Smooth muscle cell (in vitro differentiated cells): ENCODE measurements at regions not wholly inside any gene's neighbourhood (a gene's known extent, or its start where the extent isn't known, plus 50 kb on each side); places are given as distances from the start of the nearest gene placed in this dataset.

Source experiments
- DNase-seq: peaks from one replicate; lab custom pipeline; 2025; ENCODE audit not compliant: unreplicated experiment; lab: John Stamatoyannopoulos, UW
- H2AFZ ChIP-seq: fragments of 200-600 bp; sonication (generic); 2 replicates; pipeline ENCODE4 v1.6.0; 2016; ENCODE audit warnings: antibody characterized with exemption, low read depth, mild to moderate bottlenecking
- H3F3A ChIP-seq: fragments of 200-600 bp; sonication (generic); 2 replicates; pipeline ENCODE4 v1.6.0; 2017; ENCODE audit warnings: antibody characterized with exemption, low read depth
- H3K27ac ChIP-seq: fragments of 200-600 bp; sonication (generic); 2 replicates; pipeline ENCODE4 v1.5.1; 2016; ENCODE audit warnings: low read depth, mild to moderate bottlenecking
- H3K27me3 ChIP-seq: fragments of 200-600 bp; sonication (generic); 2 replicates; pipeline ENCODE4 v1.6.1; 2016; ENCODE audit warnings: low read depth, mild to moderate bottlenecking
- H3K36me3 ChIP-seq: fragments of 200-600 bp; sonication (generic); 2 replicates; pipeline ENCODE4 v1.5.1; 2016; ENCODE audit warnings: low read depth
- H3K4me1 ChIP-seq: fragments of 200-600 bp; sonication (generic); 2 replicates; pipeline ENCODE4 v1.5.1; 2016; ENCODE audit warnings: low read depth
- H3K4me2 ChIP-seq: fragments of 200-600 bp; sonication (generic); 2 replicates; pipeline ENCODE4 v1.6.0; 2016; ENCODE audit warnings: mild to moderate bottlenecking
- H3K4me3 ChIP-seq: fragments of 200-600 bp; sonication (generic); 2 replicates; pipeline ENCODE4 v1.5.1; 2016; ENCODE audit warnings: mild to moderate bottlenecking
- H3K79me2 ChIP-seq: fragments of 200-600 bp; sonication (generic); 2 replicates; pipeline ENCODE4 v1.6.0; 2016; ENCODE audit warnings: low read depth, mild to moderate bottlenecking
- H3K9ac ChIP-seq: fragments of 200-600 bp; sonication (generic); 2 replicates; pipeline ENCODE4 v1.6.0; 2016; ENCODE audit warnings: low read depth
- H3K9me3 ChIP-seq: fragments of 200-600 bp; sonication (generic); replicated peaks from 2 replicates; pipeline ENCODE4 v1.5.1; 2016; ENCODE audit warnings: low read depth
- H4K20me1 ChIP-seq: fragments of 200-600 bp; sonication (generic); 2 replicates; pipeline ENCODE4 v1.6.0; 2016; ENCODE audit warnings: low read depth
- CTCF ChIP-seq: fragments of 200-600 bp; sonication (generic); IDR thresholded peaks from 2 replicates; pipeline ENCODE4 v1.5.1; 2017; ENCODE audit warnings: borderline replicate concordance, mild to moderate bottlenecking, antibody characterized with exemption; ENCODE audit not compliant: insufficient read depth, poor library complexity, severe bottlenecking
- WGBS: methylation state at CpG from one replicate; pipeline ENCODE4 v1.1.7; 2016; ENCODE audit warnings: low lambda C conversion rate; 5-methylcytosine and 5-hydroxymethylcytosine counted together

- Histone ChIP-seq H3K9me3 (no peaks in the 10 kb centered on the region), H3K4me3 (no peak overlapping the region), H3K79me2 (no peaks in the 10 kb centered on the region), H2AFZ (no peak overlapping the region), H4K20me1 (no peaks in the 10 kb centered on the region), H3F3A (no peaks in the 10 kb centered on the region), H3K27me3 (peaks cover 7% of the 10 kb centered on the region), H3K9ac (no peak overlapping the region), H3K4me2 (no peak overlapping the region), H3K27ac (no peak overlapping the region), H3K4me1 (no peaks in the 10 kb centered on the region), H3K36me3 (no peaks in the 10 kb centered on the region)
- TF ChIP-seq CTCF = no peak
- no peak for DNase-seq
- WGBS = 75% methylated on average over 5 of the region's 5 CpGs
These were observed 110.0 kb upstream of the SPON1 start for GRCh38 chr11:13852481-13852880.

GRCh38 chr11:13857828-13858227, 104.7 kb upstream of the SPON1 start:
- no peaks in the 10 kb centered on the region for H3K4me1 ChIP-seq
- H3K9me3 ChIP-seq = no peaks in the 10 kb centered on the region
- H3K9ac ChIP-seq = no peak overlapping the region
- no peak overlapping the region for H2AFZ ChIP-seq
- H3K4me2 ChIP-seq = no peak overlapping the region
- H3K4me3 ChIP-seq = no peak overlapping the region
- TF ChIP-seq CTCF = no peak
- no peak for DNase-seq
- no peak overlapping the region for H3K27ac ChIP-seq
- H3K79me2 ChIP-seq = no peaks in the 10 kb centered on the region
- no peaks in the 10 kb centered on the region for H3K27me3 ChIP-seq
- H3F3A ChIP-seq = no peaks in the 10 kb centered on the region
- H4K20me1 ChIP-seq = no peaks in the 10 kb centered on the region
- 92% methylated on average over 3 of the region's 3 CpGs for WGBS
- no peaks in the 10 kb centered on the region for H3K36me3 ChIP-seq

GRCh38 chr11:13859892-13860291, 102.6 kb upstream of the SPON1 start:
- no peak overlapping the region for H3K4me2 ChIP-seq
- WGBS = 76% methylated on average over 9 of the region's 9 CpGs
- H3K79me2 ChIP-seq = no peaks in the 10 kb centered on the region
- H3K9me3 ChIP-seq = no peaks in the 10 kb centered on the region
- no peaks in the 10 kb centered on the region for H3F3A ChIP-seq
- no peaks in the 10 kb centered on the region for H4K20me1 ChIP-seq
- H3K4me1 ChIP-seq = no peaks in the 10 kb centered on the region
- peaks cover 4% of the 10 kb centered on the region for H3K27me3 ChIP-seq
- no peaks in the 10 kb centered on the region for H3K36me3 ChIP-seq
- TF ChIP-seq CTCF = no peak
- H2AFZ ChIP-seq = no peak overlapping the region
- no peak overlapping the region for H3K27ac ChIP-seq
- DNase-seq = no peak
- H3K9ac ChIP-seq = no peak overlapping the region
- no peak overlapping the region for H3K4me3 ChIP-seq

DNA sequence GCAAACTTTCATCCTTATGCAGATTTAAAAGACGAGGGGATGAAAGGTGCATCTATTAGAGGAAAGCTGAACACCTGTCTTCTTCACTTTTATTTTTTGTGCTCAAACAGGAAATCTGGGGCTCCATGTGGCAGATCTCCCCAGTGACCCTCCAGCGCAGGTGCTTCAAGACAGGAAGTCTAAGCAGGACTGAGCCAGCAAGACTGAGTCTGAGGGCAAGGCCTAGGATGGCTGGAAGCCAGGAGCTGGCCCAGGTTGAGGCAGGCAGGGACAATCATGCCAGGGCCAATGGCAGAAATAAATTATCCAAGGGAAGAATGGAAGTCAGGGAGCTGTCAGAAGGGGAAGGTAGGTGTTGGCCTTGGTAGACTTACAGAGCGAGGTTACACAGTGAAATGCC, 101.1 kb upstream of the SPON1 start:
- WGBS = 100% methylated on average over 3 of the region's 3 CpGs
- H3K36me3 ChIP-seq = no peaks in the 10 kb centered on the region
- H3K9me3 ChIP-seq = no peaks in the 10 kb centered on the region
- no peak overlapping the region for H3K4me3 ChIP-seq
- no peak for DNase-seq
- H3K9ac ChIP-seq = no peak overlapping the region
- no peaks in the 10 kb centered on the region for H4K20me1 ChIP-seq
- no peak for TF ChIP-seq CTCF
- H3K27me3 ChIP-seq = peaks cover 4% of the 10 kb centered on the region
- no peak overlapping the region for H3K27ac ChIP-seq
- H3K4me1 ChIP-seq = no peaks in the 10 kb centered on the region
- no peaks in the 10 kb centered on the region for H3F3A ChIP-seq
- H3K4me2 ChIP-seq = no peak overlapping the region
- no peak overlapping the region for H2AFZ ChIP-seq
- no peaks in the 10 kb centered on the region for H3K79me2 ChIP-seq
